MG63 (cell line): ENCODE measurements at regions not wholly inside any gene's neighbourhood (a gene's known extent, or its start where the extent isn't known, plus 50 kb on each side); places are given as distances from the start of the nearest gene placed in this dataset.

Source experiments
- DNase-seq: peaks from one replicate; pipeline ENCODE4 v3.0.0-alpha.2; 2020
- H3K27me3 ChIP-seq: fragments of 250-450 bp; sonication (Bioruptor Pico); 2 replicates; pipeline ENCODE4 v1.5.1; 2020; ENCODE audit warnings: mild to moderate bottlenecking, moderate library complexity
- H3K36me3 ChIP-seq: fragments of 250-450 bp; sonication (Bioruptor Pico); 2 replicates; pipeline ENCODE4 v1.5.1; 2020; ENCODE audit warnings: mild to moderate bottlenecking, moderate library complexity
- H3K4me3 ChIP-seq: fragments of 250-450 bp; sonication (Bioruptor Pico); 2 replicates; pipeline ENCODE4 v1.5.1; 2020; ENCODE audit warnings: mild to moderate bottlenecking, moderate library complexity
- H3K9me3 ChIP-seq: fragments of 250-450 bp; sonication (Bioruptor Pico); 2 replicates; pipeline ENCODE4 v1.5.1; 2020; ENCODE audit warnings: mild to moderate bottlenecking, moderate library complexity

GRCh38 chr22:49181942-49182341 lies 645.7 kb downstream of the BRD1 start:
- no peaks in the 10 kb centered on the region for H3K9me3 ChIP-seq
- no peak overlapping the region for H3K4me3 ChIP-seq

GRCh38 chr22:49181431-49181830 lies 646.2 kb downstream of the BRD1 start:
- DNase-seq: no peak
- H3K9me3 ChIP-seq: no peaks in the 10 kb centered on the region

More at GRCh38 chr22:49181942-49182341, 645.7 kb downstream of the BRD1 start:
- Histone ChIP-seq H3K27me3 (0 out of 2 replicates have a peak, but pooled peaks cover 2% of the 10 kb centered on the region), H3K36me3 (no peaks in the 10 kb centered on the region)
- no peak for DNase-seq

GRCh38 chr22:49180683-49181024 lies 647.0 kb downstream of the BRD1 start:
- no peak for DNase-seq
- Histone ChIP-seq H3K9me3 (no peaks in the 10 kb centered on the region), H3K36me3 (no peaks in the 10 kb centered on the region), H3K27me3 (0 out of 2 replicates have a peak, but pooled peaks cover 2% of the 10 kb centered on the region), H3K4me3 (no peak overlapping the region)

More at GRCh38 chr22:49181431-49181830, 646.2 kb downstream of the BRD1 start:
- Histone ChIP-seq H3K36me3 (no peaks in the 10 kb centered on the region), H3K4me3 (no peak overlapping the region), H3K27me3 (0 out of 2 replicates have a peak, but pooled peaks cover 2% of the 10 kb centered on the region)

- Histone ChIP-seq H3K36me3 (no peaks in the 10 kb centered on the region), H3K4me3 (no peak overlapping the region), H3K9me3 (no peaks in the 10 kb centered on the region), H3K27me3 (0 out of 2 replicates have a peak, but pooled peaks cover 2% of the 10 kb centered on the region)
- peak; percentile 10 for DNase-seq
These were observed 647.6 kb downstream of the BRD1 start for GRCh38 chr22:49179886-49180682.

GRCh38 chr22:49179175-49179574 lies 648.5 kb downstream of the BRD1 start:
- DNase-seq: no peak
- H3K36me3 ChIP-seq: no peaks in the 10 kb centered on the region
- H3K4me3 ChIP-seq: no peak overlapping the region
- H3K27me3 ChIP-seq: no peaks in the 10 kb centered on the region; the same call in 1 of the 2 replicates
- H3K9me3 ChIP-seq: no peaks in the 10 kb centered on the region

GRCh38 chr22:49178246-49179005 lies 649.2 kb downstream of the BRD1 start:
- no peak overlapping the region for H3K4me3 ChIP-seq
- H3K9me3 ChIP-seq: no peaks in the 10 kb centered on the region
- no peaks in the 10 kb centered on the region; the same call in 1 of the 2 replicates for H3K27me3 ChIP-seq
- no peaks in the 10 kb centered on the region for H3K36me3 ChIP-seq
- DNase-seq: no peak

GRCh38 chr22:49177666-49178065 lies 650.0 kb downstream of the BRD1 start:
- H3K27me3 ChIP-seq: no peaks in the 10 kb centered on the region; the same call in 1 of the 2 replicates
- H3K36me3 ChIP-seq: no peaks in the 10 kb centered on the region
- H3K9me3 ChIP-seq: no peaks in the 10 kb centered on the region
- no peak overlapping the region for H3K4me3 ChIP-seq
- DNase-seq: no peak

- Histone ChIP-seq H3K9me3 (no peaks in the 10 kb centered on the region), H3K27me3 (no peaks in the 10 kb centered on the region; the same call in 1 of the 2 replicates), H3K4me3 (no peak overlapping the region), H3K36me3 (no peaks in the 10 kb centered on the region)
- no peak for DNase-seq
These were observed 650.7 kb downstream of the BRD1 start for GRCh38 chr22:49176956-49177355.

GRCh38 chr22:49170053-49170452 lies 657.6 kb downstream of the BRD1 start:
- no peak overlapping the region for H3K4me3 ChIP-seq
- no peaks in the 10 kb centered on the region for H3K36me3 ChIP-seq
- H3K27me3 ChIP-seq: peaks cover 3% of the 10 kb centered on the region; the same call in 1 of the 2 replicates
- no peak for DNase-seq
- H3K9me3 ChIP-seq: no peaks in the 10 kb centered on the region

- Histone ChIP-seq H3K27me3 (0 out of 2 replicates have a peak, but pooled peaks cover 3% of the 10 kb centered on the region), H3K9me3 (no peaks in the 10 kb centered on the region), H3K36me3 (no peaks in the 10 kb centered on the region), H3K4me3 (no peak overlapping the region)
- DNase-seq: no peak
These were observed 658.5 kb downstream of the BRD1 start for GRCh38 chr22:49169074-49169744.

GRCh38 chr22:49168219-49168813 lies 659.4 kb downstream of the BRD1 start:
- no peaks in the 10 kb centered on the region for H3K36me3 ChIP-seq
- no peak overlapping the region for H3K4me3 ChIP-seq
- H3K27me3 ChIP-seq: 0 out of 2 replicates have a peak, but pooled peaks cover 3% of the 10 kb centered on the region
- H3K9me3 ChIP-seq: no peaks in the 10 kb centered on the region
- no peak for DNase-seq

GRCh38 chr22:49166746-49167145 lies 660.9 kb downstream of the BRD1 start:
- Histone ChIP-seq H3K9me3 (no peaks in the 10 kb centered on the region), H3K27me3 (0 out of 2 replicates have a peak, but pooled peaks cover 3% of the 10 kb centered on the region), H3K4me3 (no peak overlapping the region), H3K36me3 (no peaks in the 10 kb centered on the region)
- no peak for DNase-seq

GRCh38 chr22:49166211-49166610 lies 661.5 kb downstream of the BRD1 start:
- Histone ChIP-seq H3K4me3 (no peak overlapping the region), H3K36me3 (no peaks in the 10 kb centered on the region), H3K9me3 (no peaks in the 10 kb centered on the region), H3K27me3 (0 out of 2 replicates have a peak, but pooled peaks cover 3% of the 10 kb centered on the region)
- no peak for DNase-seq

GRCh38 chr22:49164773-49165320 lies 662.8 kb downstream of the BRD1 start:
- Histone ChIP-seq H3K9me3 (no peaks in the 10 kb centered on the region), H3K27me3 (0 out of 2 replicates have a peak, but pooled peaks cover 3% of the 10 kb centered on the region), H3K4me3 (no peak overlapping the region), H3K36me3 (no peaks in the 10 kb centered on the region)
- DNase-seq: no peak

GRCh38 chr22:49163960-49164690 lies 663.5 kb downstream of the BRD1 start:
- Histone ChIP-seq H3K36me3 (no peaks in the 10 kb centered on the region), H3K27me3 (0 out of 2 replicates have a peak, but pooled peaks cover 3% of the 10 kb centered on the region), H3K9me3 (no peaks in the 10 kb centered on the region), H3K4me3 (no peak overlapping the region)
- DNase-seq: no peak
